Tibial nerve (tissue), 4 donors: ENCODE measurements at regions not wholly inside any gene's neighbourhood (a gene's known extent, or its start where the extent isn't known, plus 50 kb on each side); places are given as distances from the start of the nearest gene placed in this dataset.
"Not testable (repeated sequence)": the region's sequence is repeated elsewhere in the genome, so short reads cannot be mapped to it uniquely, and the experiment has no call there.

Experiments used
- DNase-seq, 2 donors: peaks; one replicate each; pipeline ENCODE4 v3.0.0-alpha.2; 2019; ENCODE audit warnings: low spot score in 2 of 2
- H3K27ac ChIP-seq, 4 donors: fragments of 200-600 bp; sonication (generic) in 3 of 4; one replicate each; pipeline ENCODE4 v1.5.1; 2017 to 2019; ENCODE audit warnings: mild to moderate bottlenecking in 1 of 4
- H3K27me3 ChIP-seq, 2 donors: fragments of 200-600 bp; sonication (generic) in 1 of 2; one replicate each; pipeline versions ENCODE4 v1.5.1 to v1.6.0; 2017 to 2019
- H3K36me3 ChIP-seq, 3 donors: fragments of 200-600 bp; sonication (generic); one replicate each; pipeline ENCODE4 v1.5.1; 2018 to 2019
- H3K4me1 ChIP-seq, 4 donors: fragments of 200-600 bp; sonication (generic) in 3 of 4; one replicate each; pipeline ENCODE4 v1.5.1; 2017 to 2019
- H3K4me3 ChIP-seq, 4 donors: fragments of 200-600 bp; sonication (generic) in 3 of 4; one replicate each; pipeline ENCODE4 v1.5.1; 2017 to 2019; ENCODE audit warnings: mild to moderate bottlenecking in 1 of 4, moderate library complexity in 1 of 4
- H3K9me3 ChIP-seq, 4 donors: fragments of 200-600 bp; sonication (generic) in 3 of 4; one replicate each; pipeline ENCODE4 v1.5.1; 2017 to 2019
- EP300 ChIP-seq, 2 donors: sonication (generic); formaldehyde crosslinking; IDR thresholded peaks; one replicate each; pipeline ENCODE4 v1.6.1; 2017; ENCODE audit warnings: antibody characterized with exemption in 2 of 2, mild to moderate bottlenecking in 1 of 2
- POLR2A ChIP-seq, 2 donors: fragments of 450-650 bp; IDR thresholded peaks; one replicate each; pipeline ENCODE4 v1.6.1; 2017; ENCODE audit warnings: antibody characterized with exemption in 2 of 2, mild to moderate bottlenecking in 2 of 2, moderate library complexity in 2 of 2
- WGBS, 2 donors: methylation state at CpG; one replicate each; pipeline ENCODE4 v1.1.5; 2018; 5-methylcytosine and 5-hydroxymethylcytosine counted together
- TF ChIP-seq, protein P1 (sequence below), 5 experiments: fragments of 200-600 bp in 3 of 5; fragments of 450-650 bp in 2 of 5; sonication (generic) in 3 of 5; IDR thresholded peaks; one replicate each; pipeline ENCODE4 v1.5.1; 2016 to 2019; ENCODE audit warnings: antibody characterized with exemption in 5 of 5, mild to moderate bottlenecking in 3 of 5, moderate library complexity in 2 of 5

- DNase-seq, result no peak
- 84 to 88% methylated on average over 15 of the region's 15 CpGs for WGBS, 2 donors
- H3K36me3 ChIP-seq, result no peaks in the 10 kb centered on the region
- H3K4me3 ChIP-seq, result no peak overlapping the region
- TF ChIP-seq, protein P1, sequence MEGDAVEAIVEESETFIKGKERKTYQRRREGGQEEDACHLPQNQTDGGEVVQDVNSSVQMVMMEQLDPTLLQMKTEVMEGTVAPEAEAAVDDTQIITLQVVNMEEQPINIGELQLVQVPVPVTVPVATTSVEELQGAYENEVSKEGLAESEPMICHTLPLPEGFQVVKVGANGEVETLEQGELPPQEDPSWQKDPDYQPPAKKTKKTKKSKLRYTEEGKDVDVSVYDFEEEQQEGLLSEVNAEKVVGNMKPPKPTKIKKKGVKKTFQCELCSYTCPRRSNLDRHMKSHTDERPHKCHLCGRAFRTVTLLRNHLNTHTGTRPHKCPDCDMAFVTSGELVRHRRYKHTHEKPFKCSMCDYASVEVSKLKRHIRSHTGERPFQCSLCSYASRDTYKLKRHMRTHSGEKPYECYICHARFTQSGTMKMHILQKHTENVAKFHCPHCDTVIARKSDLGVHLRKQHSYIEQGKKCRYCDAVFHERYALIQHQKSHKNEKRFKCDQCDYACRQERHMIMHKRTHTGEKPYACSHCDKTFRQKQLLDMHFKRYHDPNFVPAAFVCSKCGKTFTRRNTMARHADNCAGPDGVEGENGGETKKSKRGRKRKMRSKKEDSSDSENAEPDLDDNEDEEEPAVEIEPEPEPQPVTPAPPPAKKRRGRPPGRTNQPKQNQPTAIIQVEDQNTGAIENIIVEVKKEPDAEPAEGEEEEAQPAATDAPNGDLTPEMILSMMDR (IDR thresholded peaks at IDR 0.05), result no peak
- TF ChIP-seq POLR2A (IDR thresholded peaks at IDR 0.05) (no peak), EP300 (IDR thresholded peaks at IDR 0.05) (no peak)
- no peak overlapping the region for H3K27ac ChIP-seq
- no peaks in the 10 kb centered on the region for H3K4me1 ChIP-seq
- H3K9me3 ChIP-seq, result peaks cover 0 to 78% (median 16%) of the 10 kb centered on the region in 4 donors
- H3K27me3 ChIP-seq, result no peaks in the 10 kb centered on the region
Observed at GRCh38 chr16:34743115-34743514, 1283.7 kb downstream of the TP53TG3F start.

DNA sequence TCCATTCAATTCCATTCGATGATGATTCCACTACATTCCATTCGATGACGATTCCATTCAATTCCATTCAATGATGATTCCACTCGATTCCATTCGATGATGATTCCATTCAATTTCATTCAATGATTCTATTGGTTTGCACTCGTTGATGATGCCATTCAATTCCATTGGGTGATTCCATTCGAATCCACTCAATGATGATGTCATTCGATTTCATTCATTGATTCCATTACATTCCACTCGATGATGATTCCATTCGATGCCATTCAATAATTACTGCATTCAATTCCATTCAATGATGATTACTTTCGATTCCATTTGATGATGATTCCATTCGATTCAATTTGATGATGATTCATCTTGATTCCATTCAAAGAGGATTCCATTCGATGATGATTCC lies 1299.4 kb downstream of the TP53TG3F start:
- H3K4me3 ChIP-seq, result no peak overlapping the region
- H3K36me3 ChIP-seq, result no peaks in the 10 kb centered on the region
- no peak for DNase-seq
- TF ChIP-seq EP300 (IDR thresholded peaks at IDR 0.05), result no peak
- TF ChIP-seq, protein P1 (IDR thresholded peaks at IDR 0.05), result no peak
- no peak for TF ChIP-seq POLR2A (IDR thresholded peaks at IDR 0.05)
- no peak overlapping the region for H3K27ac ChIP-seq
- H3K27me3 ChIP-seq, result no peaks in the 10 kb centered on the region
- H3K9me3 ChIP-seq, result peaks cover 0 to 92% (median 20%) of the 10 kb centered on the region in 4 donors
- H3K4me1 ChIP-seq, result no peaks in the 10 kb centered on the region
- 82 to 85% methylated on average over 13 of the region's 13 CpGs for WGBS, 2 donors

- not testable (repeated sequence) for H3K4me1 ChIP-seq, H3K9me3 ChIP-seq, H3K36me3 ChIP-seq, H3K27ac ChIP-seq, H3K4me3 ChIP-seq, DNase-seq, H3K27me3 ChIP-seq
- 19 to 28% methylated on average over 2 of the region's 2 CpGs for WGBS, 2 donors
Observed at GRCh38 chr16:34791835-34792234, 1332.4 kb downstream of the TP53TG3F start.

- Histone ChIP-seq H3K36me3 (no peaks in the 10 kb centered on the region), H3K4me3 (no peak overlapping the region), H3K4me1 (no peaks in the 10 kb centered on the region), H3K27ac (no peak overlapping the region), H3K9me3 (peaks cover 0 to 28% (median 0%) of the 10 kb centered on the region in 4 donors), H3K27me3 (no peaks in the 10 kb centered on the region)
- whole genome bisulfite sequencing, 2 donors, result 67 to 69% methylated on average over 47 of the region's 47 CpGs
- DNase-seq, result no peak
- TF ChIP-seq, protein P1 (IDR thresholded peaks at IDR 0.05), result no peak
- TF ChIP-seq POLR2A (IDR thresholded peaks at IDR 0.05) (no peak), EP300 (IDR thresholded peaks at IDR 0.05) (no peak)
Observed at GRCh38 chr16:34801875-34802274, 1342.5 kb downstream of the TP53TG3F start.

DNA sequence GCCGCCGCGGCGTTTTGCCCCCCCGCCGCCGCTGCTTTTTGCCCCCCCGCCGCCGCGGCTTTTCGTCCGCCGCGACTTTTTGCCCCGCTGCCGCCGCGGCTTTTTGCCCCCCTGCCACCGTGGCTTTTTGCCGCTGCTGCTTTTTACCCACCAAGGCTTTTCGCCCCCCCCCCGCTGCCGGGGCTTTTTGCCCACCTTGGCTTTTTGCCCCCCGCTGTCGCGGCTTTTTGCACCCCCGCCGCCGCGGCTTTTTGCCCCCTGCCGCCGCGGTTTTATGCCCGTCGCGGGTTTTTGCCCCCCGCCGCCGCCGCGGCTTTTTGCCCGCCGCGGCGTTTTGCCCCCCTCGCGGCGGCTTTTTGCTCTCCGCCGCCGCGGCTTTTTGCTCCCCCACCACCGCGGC lies 1343.0 kb downstream of the TP53TG3F start:
- TF ChIP-seq, protein P1 (IDR thresholded peaks at IDR 0.05), result no peak
- no peak for TF ChIP-seq POLR2A (IDR thresholded peaks at IDR 0.05)
- TF ChIP-seq EP300 (IDR thresholded peaks at IDR 0.05), result no peak

More for the DNA sequence above, 1343.0 kb downstream of the TP53TG3F start:
- Histone ChIP-seq H3K27ac (no peak overlapping the region), H3K4me3 (no peak overlapping the region), H3K36me3 (no peaks in the 10 kb centered on the region), H3K9me3 (peaks cover 0 to 33% (median 0%) of the 10 kb centered on the region in 4 donors), H3K4me1 (no peaks in the 10 kb centered on the region), H3K27me3 (no peaks in the 10 kb centered on the region)
- no peak for DNase-seq
- WGBS, 2 donors, result 65 to 67% methylated on average over 48 to 49 of the region's 55 CpGs
